OCI-LY1 (cell line): ENCODE measurements at regions not wholly inside any gene's neighbourhood (a gene's known extent, or its start where the extent isn't known, plus 50 kb on each side); places are given as distances from the start of the nearest gene placed in this dataset.

Experiments
- CTCF ChIP-seq: fragments of 200-600 bp; sonication (generic), shearing (Covaris generic); IDR thresholded peaks from 2 replicates; pipeline ENCODE4 v1.5.1; 2017; ENCODE audit warnings: mild to moderate bottlenecking, antibody characterized with exemption, low read length, moderate library complexity, mixed read lengths
- EZH2 ChIP-seq: fragments of 200-600 bp; sonication (generic), shearing (Covaris generic); IDR thresholded peaks from 2 replicates; pipeline ENCODE4 v1.8.0; 2017; ENCODE audit warnings: borderline replicate concordance, mixed run types, mild to moderate bottlenecking, antibody characterized with exemption, low read length, moderate library complexity, mixed read lengths

GRCh38 chr6:138666636-138667035, 106.9 kb upstream of the CCDC28A start:
- TF ChIP-seq CTCF (no peak), EZH2 (no peak)
